Jurkat, Clone E6-1 (cell line): ENCODE measurements at regions not wholly inside any gene's neighbourhood (a gene's known extent, or its start where the extent isn't known, plus 50 kb on each side); places are given as distances from the start of the nearest gene placed in this dataset.
"Not testable (repeated sequence)": the region's sequence is repeated elsewhere in the genome, so short reads cannot be mapped to it uniquely, and the experiment has no call there.

Experiments
- DNase-seq: peaks from one replicate; pipeline ENCODE4 v3.0.0-alpha.2; 2011; ENCODE audit warnings: low read depth, low spot score
- H3K4me3 ChIP-seq: 2 replicates; pipeline ENCODE4 v1.5.1; 2011; ENCODE audit warnings: mild to moderate bottlenecking, low read length, control low read depth, moderate library complexity

GRCh38 chr3:155995525-155996370 lies 124.6 kb upstream of the KCNAB1 start:
- peak; percentile 18 for DNase-seq

DNA sequence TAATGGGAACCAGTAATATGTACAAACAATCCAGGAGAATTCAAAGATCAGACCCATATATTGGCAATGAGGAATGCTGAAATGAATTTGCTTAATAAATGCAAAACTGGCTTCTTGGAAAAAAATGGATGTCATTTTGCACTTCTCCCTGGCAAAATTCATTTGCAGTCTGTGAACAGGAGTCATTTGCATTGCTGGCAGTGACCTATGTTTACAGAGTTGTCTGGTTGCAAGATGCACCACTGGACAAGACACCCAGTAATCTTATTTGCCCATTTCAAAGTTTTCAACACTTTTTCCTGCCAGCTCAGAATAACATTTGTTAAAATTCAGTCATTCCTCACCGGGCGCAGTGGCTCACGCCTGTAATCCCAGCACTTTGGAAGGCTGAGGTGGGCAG lies 123.5 kb upstream of the KCNAB1 start:
- H3K4me3 ChIP-seq: no peak overlapping the region
- DNase-seq: no peak

More at GRCh38 chr3:155995525-155996370, 124.6 kb upstream of the KCNAB1 start:
- no peak overlapping the region for H3K4me3 ChIP-seq

- not testable (repeated sequence) for DNase-seq, H3K4me3 ChIP-seq
Measured at GRCh38 chr3:155998173-155998572, 122.2 kb upstream of the KCNAB1 start.

DNA sequence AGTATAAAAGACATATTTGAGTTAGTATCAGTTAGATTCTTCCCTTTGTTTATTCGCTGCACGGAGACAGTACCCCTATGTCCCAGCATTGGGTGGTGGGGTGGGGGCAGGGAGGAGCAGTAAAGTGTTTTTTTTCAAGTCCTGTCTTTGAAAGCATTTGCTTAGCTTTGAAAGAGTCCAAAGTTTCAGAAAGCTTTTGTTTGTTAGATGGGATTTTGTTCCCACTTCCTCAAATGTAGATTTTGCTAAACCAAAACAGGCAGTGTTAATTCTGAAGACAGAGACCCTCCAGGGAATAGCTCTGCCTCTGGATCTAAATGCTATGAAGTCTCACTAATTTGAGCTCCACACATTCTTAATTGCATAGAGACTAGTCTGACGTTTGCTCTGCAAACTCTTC lies 114.6 kb upstream of the KCNAB1 start:
- H3K4me3 ChIP-seq: no peak overlapping the region
- no peak for DNase-seq

GRCh38 chr3:156010829-156011228 lies 109.5 kb upstream of the KCNAB1 start:
- no peak for DNase-seq
- no peak overlapping the region for H3K4me3 ChIP-seq

DNA sequence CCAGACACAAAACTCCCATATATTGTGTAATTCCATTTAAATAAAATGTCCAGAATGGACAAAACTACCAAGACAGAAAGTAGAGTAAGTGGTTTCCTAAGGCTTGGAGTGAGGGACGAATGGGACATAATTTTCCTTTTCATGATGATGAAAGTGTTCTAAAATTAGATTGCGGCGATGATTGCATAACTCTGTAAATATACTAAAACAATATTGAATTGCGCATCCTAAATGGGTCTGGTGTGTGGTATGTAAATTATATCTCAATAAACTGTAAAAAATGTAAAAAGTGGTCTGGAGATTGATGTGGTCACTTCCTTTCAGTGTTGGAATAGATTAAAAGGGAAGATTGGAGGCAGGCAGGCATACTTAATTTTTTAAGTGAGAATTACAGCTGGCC lies 105.9 kb upstream of the KCNAB1 start:
- DNase-seq: no peak
- no peak overlapping the region for H3K4me3 ChIP-seq

DNA sequence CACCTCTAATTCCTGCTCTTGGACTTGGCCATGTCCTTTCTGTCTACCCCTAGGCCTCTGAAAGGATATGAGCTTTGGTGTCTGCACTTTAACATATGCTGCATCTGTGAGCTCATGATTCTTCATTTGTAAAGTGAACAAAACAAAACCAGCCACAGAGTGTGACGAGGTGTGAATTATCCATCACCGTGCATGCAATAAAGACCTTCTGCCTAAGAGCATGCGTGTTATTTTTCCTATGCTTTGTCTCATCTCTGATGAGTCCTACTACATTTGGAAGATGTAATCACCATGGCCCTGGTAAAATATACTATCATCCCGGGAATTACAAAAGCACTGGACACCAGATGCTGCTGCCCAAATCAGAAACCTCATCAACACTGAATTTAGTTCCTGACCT lies 103.5 kb upstream of the KCNAB1 start:
- DNase-seq: no peak
- no peak overlapping the region for H3K4me3 ChIP-seq

DNA sequence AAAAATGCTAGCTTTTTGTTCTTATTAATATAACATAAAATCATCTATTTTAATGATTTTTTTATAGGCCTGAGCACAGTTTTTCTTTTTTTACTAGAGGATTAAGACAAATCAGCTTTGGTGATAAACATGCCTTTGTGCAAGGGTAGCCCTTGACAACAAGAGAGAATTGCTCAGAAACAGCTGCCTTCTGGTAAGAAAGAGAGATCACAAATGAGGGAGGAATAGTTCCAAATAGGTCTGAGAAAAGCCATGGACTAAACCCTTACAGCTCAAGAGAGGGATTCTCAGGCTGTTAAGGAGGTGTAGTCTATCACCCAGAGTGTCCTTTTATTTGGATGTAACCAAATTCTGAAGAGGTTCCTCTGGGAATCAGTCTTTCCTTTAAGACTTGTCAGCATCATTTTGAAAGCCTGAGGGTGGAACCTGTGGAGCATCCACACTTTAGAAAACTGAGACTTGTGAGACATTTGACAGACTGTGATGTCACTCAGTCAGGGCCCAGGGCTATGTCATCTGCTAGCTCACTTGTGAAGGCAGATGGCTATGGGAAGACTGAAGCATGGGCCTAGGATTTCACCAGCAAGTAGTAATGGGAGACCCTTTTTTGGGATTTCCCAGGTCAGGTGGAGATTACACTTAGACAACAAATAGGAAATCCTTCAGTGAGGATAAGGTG lies 102.9 kb upstream of the KCNAB1 start:
- DNase-seq: no peak

DNA sequence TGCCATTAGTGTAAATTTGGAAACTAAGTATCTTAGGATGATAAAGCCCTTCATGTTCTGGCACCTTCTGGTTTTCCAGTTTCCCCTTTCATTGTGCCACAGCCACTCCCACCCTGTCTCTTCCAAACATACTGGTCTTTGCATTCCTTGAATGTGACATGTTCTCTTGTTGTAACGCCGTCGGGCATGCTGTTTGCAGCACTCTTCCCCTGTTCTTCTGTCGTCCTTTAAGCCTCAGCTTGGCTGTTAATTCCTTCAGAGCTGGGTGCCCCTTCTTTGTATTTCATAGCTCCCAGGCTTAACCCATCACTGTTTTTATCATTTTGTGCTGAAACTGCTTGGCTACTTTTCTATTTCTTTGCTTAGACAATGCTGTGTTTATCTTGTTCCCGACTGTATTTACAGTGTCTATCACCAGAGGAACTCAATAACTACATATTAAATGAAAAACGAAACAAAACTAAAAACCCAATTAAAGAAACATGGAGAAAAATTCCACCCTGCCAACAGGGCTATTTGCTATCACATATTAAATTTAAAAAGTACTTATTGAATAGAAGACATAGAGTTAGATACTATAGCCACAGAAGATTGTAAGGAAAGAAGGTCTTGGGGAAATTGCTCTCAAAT lies 95.4 kb upstream of the KCNAB1 start:
- no peak overlapping the region for H3K4me3 ChIP-seq
- no peak for DNase-seq

More for the DNA sequence above, 102.9 kb upstream of the KCNAB1 start:
- no peak overlapping the region for H3K4me3 ChIP-seq

- no peak for DNase-seq
- no peak overlapping the region for H3K4me3 ChIP-seq
Measured at GRCh38 chr3:156029208-156029607, 91.2 kb upstream of the KCNAB1 start.

DNA sequence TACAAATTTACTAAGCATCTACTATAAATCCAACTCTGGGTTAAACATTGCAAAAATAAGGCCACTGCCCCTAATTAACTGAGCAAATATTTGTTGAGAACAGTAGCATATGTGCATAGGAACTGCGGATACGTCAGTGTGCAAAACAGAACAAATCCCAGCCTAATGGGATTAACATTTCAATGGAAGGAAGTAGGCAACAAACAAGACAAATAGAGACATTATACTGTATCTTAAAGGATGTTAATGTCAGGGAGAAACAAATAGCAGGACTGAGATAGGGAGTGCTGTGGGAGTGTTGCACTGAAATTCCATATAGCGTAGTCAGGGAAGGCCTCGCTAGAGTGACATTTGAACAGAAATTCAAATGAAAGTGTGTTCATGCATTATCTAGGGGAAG lies 89.7 kb upstream of the KCNAB1 start:
- DNase-seq: no peak
- H3K4me3 ChIP-seq: no peak overlapping the region

GRCh38 chr3:156033428-156033827 lies 87.0 kb upstream of the KCNAB1 start:
- H3K4me3 ChIP-seq: no peak overlapping the region
- DNase-seq: no peak

GRCh38 chr3:156035158-156035557 lies 85.2 kb upstream of the KCNAB1 start:
- DNase-seq: no peak
- H3K4me3 ChIP-seq: no peak overlapping the region

DNA sequence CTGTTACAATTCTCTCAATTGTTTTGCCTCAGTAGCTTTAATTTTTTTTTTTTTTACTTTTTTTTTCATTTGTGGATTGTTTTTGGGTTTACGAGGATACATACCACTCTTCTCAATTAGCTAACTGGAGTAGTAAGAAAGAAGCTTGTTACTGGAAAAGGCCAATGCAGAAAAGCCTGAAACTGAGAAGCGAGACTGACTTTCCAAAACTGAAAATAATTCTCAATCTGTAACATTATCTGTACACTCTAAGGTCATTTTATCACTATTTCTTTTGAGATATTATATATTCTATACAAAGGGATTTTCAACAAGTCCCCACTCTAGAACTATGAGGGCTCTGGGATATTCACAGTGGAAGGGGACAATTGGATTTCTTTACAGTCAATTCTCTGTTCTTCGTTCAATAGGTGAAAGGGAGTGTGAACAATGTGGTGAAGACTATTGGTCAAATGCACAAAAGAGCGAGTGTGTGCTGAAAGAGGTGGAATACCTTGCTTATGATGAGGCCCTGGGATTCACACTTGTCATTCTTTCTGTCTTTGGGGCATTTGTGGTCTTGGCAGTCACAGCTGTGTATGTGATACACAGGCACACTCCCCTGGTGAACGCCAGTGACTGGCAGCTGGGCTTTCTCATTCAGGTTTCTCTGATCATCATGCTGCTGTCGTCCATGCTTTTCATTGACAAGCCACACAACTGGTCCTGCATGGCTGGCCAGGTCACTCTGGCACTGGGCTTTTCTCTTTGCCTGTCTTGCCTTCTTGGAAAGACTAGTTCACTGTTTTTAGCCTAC lies 83.9 kb upstream of the KCNAB1 start:
- no peak for DNase-seq
- H3K4me3 ChIP-seq: no peak overlapping the region

- no peak overlapping the region for H3K4me3 ChIP-seq
- no peak for DNase-seq
Measured at GRCh38 chr3:156037356-156037755, 83.0 kb upstream of the KCNAB1 start.

DNA sequence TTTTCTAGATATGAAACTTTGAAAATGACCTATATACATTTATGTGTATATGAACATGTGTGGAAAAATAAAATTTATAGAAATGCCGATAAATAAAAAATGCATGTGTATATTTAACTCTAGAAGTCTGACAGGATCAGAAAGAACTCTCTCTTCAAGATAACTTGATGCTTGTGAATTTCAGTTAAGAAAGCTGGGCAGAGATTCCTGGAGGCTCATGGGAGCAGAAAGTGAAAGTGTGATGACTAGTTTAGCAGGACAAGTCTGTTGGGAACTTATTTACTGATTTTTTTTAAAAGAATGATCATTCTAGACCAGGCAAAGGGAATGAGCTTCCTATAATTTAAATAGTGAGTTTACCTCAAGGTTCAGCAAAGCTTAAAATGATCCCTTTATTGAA lies 81.5 kb upstream of the KCNAB1 start:
- DNase-seq: no peak
- H3K4me3 ChIP-seq: no peak overlapping the region

- H3K4me3 ChIP-seq: no peak overlapping the region
- DNase-seq: no peak
Measured at GRCh38 chr3:156040041-156040440, 80.3 kb upstream of the KCNAB1 start.

GRCh38 chr3:156041216-156041841 lies 79.0 kb upstream of the KCNAB1 start:
- not testable (repeated sequence) for H3K4me3 ChIP-seq, DNase-seq

DNA sequence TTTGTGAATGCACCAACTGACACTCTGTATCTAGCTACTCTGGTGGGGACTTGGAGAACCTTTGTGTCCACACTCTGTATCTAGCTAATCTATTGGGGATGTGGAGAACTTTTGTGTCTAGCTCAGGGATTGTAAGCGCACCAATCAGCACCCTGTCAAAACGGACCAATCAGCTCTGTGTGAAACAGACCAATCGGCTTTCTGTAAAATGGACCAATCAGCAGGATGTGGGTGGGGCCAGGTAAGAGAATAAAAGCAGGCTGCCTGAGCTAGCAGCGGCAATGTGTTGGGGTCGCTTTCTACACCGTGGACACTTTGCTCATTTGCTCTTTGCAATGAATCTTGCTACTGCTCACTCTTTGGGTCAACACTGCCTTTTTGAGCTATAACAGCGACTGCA lies 78.5 kb upstream of the KCNAB1 start:
- H3K4me3 ChIP-seq, DNase-seq: not testable (repeated sequence)
